ENCODE measurements at regions not wholly inside any gene's neighbourhood (a gene's known extent, or its start where the extent isn't known, plus 50 kb on each side); places are given as distances from the start of the nearest gene placed in this dataset.

GRCh38 chr16:87252269-87252970, 64.8 kb downstream of the C16orf95 start:
- no peak for DNase-seq (ENCODE audit: low read depth)
